Fibroblast of lung (primary cell): ENCODE measurements at regions not wholly inside any gene's neighbourhood (a gene's known extent, or its start where the extent isn't known, plus 50 kb on each side); places are given as distances from the start of the nearest gene placed in this dataset.

Experiments
- DNase-seq, 2 donors: peaks; one replicate each; pipeline versions ENCODE4 v3.0.0 to v3.0.0-alpha.2; 2010; ENCODE audit warnings: low read depth in 2 of 2
- H2AFZ ChIP-seq: 2 replicates; pipeline ENCODE4 v1.5.1; 2012; ENCODE audit warnings: low read length, control low read depth, inconsistent platforms
- H3K27ac ChIP-seq: 2 replicates; pipeline ENCODE4 v1.5.1; 2011; ENCODE audit warnings: low read length, control low read depth; ENCODE audit not compliant: insufficient read depth
- H3K27me3 ChIP-seq: 2 replicates; pipeline ENCODE4 v1.5.1; 2011; ENCODE audit warnings: mild to moderate bottlenecking, low read length; ENCODE audit not compliant: control insufficient read depth, insufficient read depth
- H3K36me3 ChIP-seq: 2 replicates; pipeline ENCODE4 v1.5.1; 2011; ENCODE audit warnings: low read length; ENCODE audit not compliant: control insufficient read depth, insufficient read depth
- H3K4me1 ChIP-seq: 2 replicates; pipeline ENCODE4 v1.5.1; 2011; ENCODE audit warnings: low read length; ENCODE audit not compliant: control insufficient read depth, insufficient read depth; ENCODE audit errors: extremely low read depth
- H3K4me2 ChIP-seq: 2 replicates; pipeline ENCODE4 v1.5.1; 2011; ENCODE audit warnings: low read length, control low read depth; ENCODE audit not compliant: insufficient read depth; ENCODE audit errors: extremely low read depth
- H3K4me3 ChIP-seq, 4 experiments: fragments of 200-600 bp in 1 of 4; sonication (generic) in 1 of 4; replicated peaks in 1 of 4; 2 replicates each; pipeline ENCODE4 v1.5.1; 2011 to 2016; ENCODE audit warnings: low read length in 4 of 4, low read depth in 3 of 4, mild to moderate bottlenecking in 3 of 4, control low read depth in 2 of 4, inconsistent platforms in 1 of 4, mixed read lengths in 1 of 4; ENCODE audit not compliant: insufficient read depth in 1 of 4; ENCODE audit errors: control extremely low read depth in 1 of 4
- H3K79me2 ChIP-seq: 2 replicates; pipeline ENCODE4 v1.5.1; 2012; ENCODE audit warnings: mild to moderate bottlenecking, low read length, inconsistent platforms; ENCODE audit not compliant: control insufficient read depth, insufficient read depth
- H3K9ac ChIP-seq: 2 replicates; pipeline ENCODE4 v1.5.1; 2011; ENCODE audit warnings: mild to moderate bottlenecking, low read length, control low read depth; ENCODE audit not compliant: insufficient read depth
- H3K9me3 ChIP-seq: 2 replicates; pipeline ENCODE4 v1.5.1; 2012; ENCODE audit warnings: low read depth, low read length; ENCODE audit not compliant: control insufficient read depth, insufficient read depth
- H4K20me1 ChIP-seq: 2 replicates; pipeline ENCODE4 v1.5.1; 2011; ENCODE audit warnings: low read length; ENCODE audit not compliant: control insufficient read depth, insufficient read depth; ENCODE audit errors: extremely low read depth
- EZH2 ChIP-seq: IDR thresholded peaks from 2 replicates; pipeline ENCODE4 v1.5.1; 2012; ENCODE audit warnings: low read length, control low read depth, mild to moderate bottlenecking; ENCODE audit errors: missing control alignments
- TF ChIP-seq, protein P1 (sequence below), 2 donors: IDR thresholded peaks in 1 of 2; conservative IDR thresholded peaks in 1 of 2; 1 replicate in 1 of 2; 2 replicates in 1 of 2; pipeline ENCODE4 v1.5.1; 2011 to 2012; ENCODE audit warnings: low read length in 2 of 2, control low read depth in 1 of 2, inconsistent platforms in 1 of 2, low read depth in 1 of 2, mild to moderate bottlenecking in 1 of 2

DNA sequence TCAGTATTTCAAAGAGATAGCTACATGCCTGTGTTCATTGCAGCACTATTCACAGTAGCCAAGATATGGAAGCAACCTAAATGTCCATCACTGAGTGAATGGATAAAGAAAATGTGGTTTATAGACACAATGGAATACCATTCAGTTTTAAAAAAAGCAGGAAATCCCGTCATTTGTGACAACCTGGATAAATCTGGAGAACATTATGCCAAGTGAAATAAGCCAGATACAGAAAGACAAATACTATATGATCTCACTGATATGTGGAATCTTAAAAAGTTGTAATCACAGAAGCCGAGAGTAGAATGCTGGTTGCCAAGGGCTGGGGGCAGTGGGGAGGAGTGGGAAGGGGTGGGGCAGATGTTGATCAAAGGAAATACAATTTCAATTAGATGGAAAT is 235.8 kb upstream of the IGFBP3 start:
- Histone ChIP-seq H2AFZ (no peak overlapping the region), H3K27ac (no peak overlapping the region), H3K9ac (no peak overlapping the region), H3K9me3 (no peaks in the 10 kb centered on the region), H3K4me2 (no peak overlapping the region), H3K27me3 (no peaks in the 10 kb centered on the region), H3K4me1 (no peaks in the 10 kb centered on the region), H4K20me1 (no peaks in the 10 kb centered on the region), H3K36me3 (no peaks in the 10 kb centered on the region), H3K4me3 (no peak overlapping the region), H3K79me2 (no peaks in the 10 kb centered on the region)
- TF ChIP-seq EZH2: no peak
- TF ChIP-seq, protein P1, sequence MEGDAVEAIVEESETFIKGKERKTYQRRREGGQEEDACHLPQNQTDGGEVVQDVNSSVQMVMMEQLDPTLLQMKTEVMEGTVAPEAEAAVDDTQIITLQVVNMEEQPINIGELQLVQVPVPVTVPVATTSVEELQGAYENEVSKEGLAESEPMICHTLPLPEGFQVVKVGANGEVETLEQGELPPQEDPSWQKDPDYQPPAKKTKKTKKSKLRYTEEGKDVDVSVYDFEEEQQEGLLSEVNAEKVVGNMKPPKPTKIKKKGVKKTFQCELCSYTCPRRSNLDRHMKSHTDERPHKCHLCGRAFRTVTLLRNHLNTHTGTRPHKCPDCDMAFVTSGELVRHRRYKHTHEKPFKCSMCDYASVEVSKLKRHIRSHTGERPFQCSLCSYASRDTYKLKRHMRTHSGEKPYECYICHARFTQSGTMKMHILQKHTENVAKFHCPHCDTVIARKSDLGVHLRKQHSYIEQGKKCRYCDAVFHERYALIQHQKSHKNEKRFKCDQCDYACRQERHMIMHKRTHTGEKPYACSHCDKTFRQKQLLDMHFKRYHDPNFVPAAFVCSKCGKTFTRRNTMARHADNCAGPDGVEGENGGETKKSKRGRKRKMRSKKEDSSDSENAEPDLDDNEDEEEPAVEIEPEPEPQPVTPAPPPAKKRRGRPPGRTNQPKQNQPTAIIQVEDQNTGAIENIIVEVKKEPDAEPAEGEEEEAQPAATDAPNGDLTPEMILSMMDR (conservative IDR thresholded peaks at IDR 0.05 in 1 of 2, IDR thresholded peaks at IDR 0.05 in 1 of 2; ENCODE audit: low read depth in 1 of 2, low read length in 2 of 2): no peak
- DNase-seq: no peak

DNA sequence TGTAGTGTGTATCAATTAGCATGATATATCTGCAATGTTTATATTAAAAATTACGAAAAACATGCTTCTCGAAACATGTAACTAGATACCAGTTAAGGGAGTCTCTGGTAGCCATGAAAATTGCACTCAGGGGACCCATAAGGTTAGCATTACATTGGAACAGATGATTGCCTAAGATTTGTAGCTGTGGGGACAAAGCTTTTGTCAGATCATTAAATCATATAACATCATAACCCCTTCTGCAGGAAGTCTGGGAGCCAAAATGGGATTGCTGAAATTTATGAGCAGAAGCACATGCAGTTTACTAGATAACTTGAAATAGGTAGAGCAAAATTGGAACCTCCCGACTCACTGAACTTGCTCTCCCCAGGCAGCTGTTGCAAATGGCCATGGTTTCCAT is 235.0 kb upstream of the IGFBP3 start:
- no peaks in the 10 kb centered on the region for H3K9me3 ChIP-seq
- no peak overlapping the region for H3K4me3 ChIP-seq
- no peak overlapping the region for H2AFZ ChIP-seq
- H3K36me3 ChIP-seq: no peaks in the 10 kb centered on the region
- no peaks in the 10 kb centered on the region for H3K27me3 ChIP-seq
- DNase-seq: no peak
- H3K27ac ChIP-seq: no peak overlapping the region
- H3K4me1 ChIP-seq: no peaks in the 10 kb centered on the region
- no peak for TF ChIP-seq EZH2
- TF ChIP-seq, protein P1 (conservative IDR thresholded peaks at IDR 0.05 in 1 of 2, IDR thresholded peaks at IDR 0.05 in 1 of 2; ENCODE audit: low read depth in 1 of 2, low read length in 2 of 2): no peak
- no peak overlapping the region for H3K4me2 ChIP-seq
- no peak overlapping the region for H3K9ac ChIP-seq
- no peaks in the 10 kb centered on the region for H3K79me2 ChIP-seq
- H4K20me1 ChIP-seq: no peaks in the 10 kb centered on the region

DNA sequence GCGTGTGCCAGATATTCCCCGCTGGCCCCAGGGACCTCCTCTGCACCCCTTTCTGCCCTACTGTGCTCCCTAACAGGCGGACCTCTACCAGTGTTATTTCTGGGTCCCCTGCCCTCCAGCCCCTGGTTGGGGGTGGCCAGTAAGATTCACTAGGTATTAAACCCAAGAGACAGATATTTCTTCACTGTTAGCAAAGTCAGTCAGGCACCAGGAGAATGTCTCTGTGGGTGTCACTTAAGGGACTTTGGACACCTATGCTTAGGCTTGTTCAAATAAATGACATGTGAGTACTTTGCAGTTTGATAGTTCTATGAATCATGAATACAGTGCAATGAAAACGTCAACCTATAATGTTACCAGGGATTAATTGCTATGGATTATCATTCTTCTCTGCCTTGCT is 234.3 kb upstream of the IGFBP3 start:
- no peaks in the 10 kb centered on the region for H3K9me3 ChIP-seq
- no peaks in the 10 kb centered on the region for H3K4me1 ChIP-seq
- TF ChIP-seq, protein P1 (conservative IDR thresholded peaks at IDR 0.05 in 1 of 2, IDR thresholded peaks at IDR 0.05 in 1 of 2; ENCODE audit: low read depth in 1 of 2, low read length in 2 of 2): no peak
- H3K27me3 ChIP-seq: no peaks in the 10 kb centered on the region
- no peak overlapping the region for H3K4me2 ChIP-seq
- H3K4me3 ChIP-seq: no peak overlapping the region
- H4K20me1 ChIP-seq: no peaks in the 10 kb centered on the region
- no peaks in the 10 kb centered on the region for H3K79me2 ChIP-seq
- H2AFZ ChIP-seq: no peak overlapping the region
- H3K36me3 ChIP-seq: no peaks in the 10 kb centered on the region
- H3K27ac ChIP-seq: no peak overlapping the region
- DNase-seq: no peak
- H3K9ac ChIP-seq: no peak overlapping the region
